IMR-90 (cell line): ENCODE measurements at regions not wholly inside any gene's neighbourhood (a gene's known extent, or its start where the extent isn't known, plus 50 kb on each side); places are given as distances from the start of the nearest gene placed in this dataset.

ENCODE experiments used
- ATAC-seq: fragments of 200-7000 bp; cut with Tn5 transposase; 2 replicates; pipeline ENCODE4 v1.9.1; 2020; ENCODE audit warnings: low read depth, mild to moderate bottlenecking, moderate library complexity
- BruUV-seq: library from RNA; stranded (reverse); fragments of 400-500 nt; replicated peaks from 2 replicates; lab custom pipeline; 2021; lab: Mats Ljungman, UMichigan
- CTCF ChIA-PET: fragments of 300-600 bp; formaldehyde crosslinking; extraction: SDS; loops from one replicate; lab custom pipeline; 2021; ENCODE audit warnings: antibody characterized with exemption; lab: Yijun Ruan, JAX
- POLR2A ChIA-PET: fragments of 300-600 bp; sonication (Branson Sonifier 250); formaldehyde crosslinking; loops from one replicate; lab custom pipeline; 2022; ENCODE audit warnings: antibody characterized with exemption; ENCODE audit not compliant: unreplicated experiment; lab: Charles Lee
- DNase-seq: peaks from one replicate; pipeline ENCODE4 v3.0.0; 2013
- H2AFZ ChIP-seq: replicated peaks from 2 replicates; pipeline ENCODE3; 2013; ENCODE audit warnings: low read length, mild to moderate bottlenecking; ENCODE audit not compliant: poor library complexity
- H2AK5ac ChIP-seq: 2 replicates; pipeline ENCODE4 v1.6.1; 2013; ENCODE audit warnings: low read depth, low read length, inconsistent platforms
- H2AK9ac ChIP-seq: replicated peaks from 2 replicates; pipeline ENCODE3; 2013; ENCODE audit warnings: mild to moderate bottlenecking, low read depth, low read length, moderate library complexity; ENCODE audit not compliant: poor library complexity
- H2BK120ac ChIP-seq: 2 replicates; pipeline ENCODE4 v1.6.1; 2013; ENCODE audit warnings: low read depth, low read length, inconsistent platforms
- H2BK15ac ChIP-seq: 3 replicates; pipeline ENCODE4 v1.6.1; 2013; ENCODE audit warnings: low read depth, low read length, inconsistent platforms
- H2BK20ac ChIP-seq: 2 replicates; pipeline ENCODE4 v1.6.1; 2013; ENCODE audit warnings: low read depth, mild to moderate bottlenecking, inconsistent platforms, low read length, moderate library complexity
- H2BK5ac ChIP-seq: 2 replicates; pipeline ENCODE4 v1.6.1; 2013; ENCODE audit warnings: mild to moderate bottlenecking, low read depth, low read length, inconsistent platforms; ENCODE audit not compliant: poor library complexity, severe bottlenecking
- H3K14ac ChIP-seq: replicated peaks from 2 replicates; pipeline ENCODE4 v1.6.1; 2013; ENCODE audit warnings: low read depth, low read length, inconsistent platforms
- H3K18ac ChIP-seq: 2 replicates; pipeline ENCODE4 v1.6.1; 2013; ENCODE audit warnings: low read depth, low read length, control low read depth
- H3K23ac ChIP-seq: 2 replicates; pipeline ENCODE4 v1.6.1; 2013; ENCODE audit warnings: low read depth, low read length, inconsistent platforms
- H3K27ac ChIP-seq: 2 replicates; pipeline ENCODE4 v1.5.1; 2013; ENCODE audit warnings: mild to moderate bottlenecking, control low read depth, low read length; ENCODE audit not compliant: insufficient read depth
- H3K27me3 ChIP-seq: 2 replicates; pipeline ENCODE4 v1.6.1; 2013; ENCODE audit warnings: low read length; ENCODE audit not compliant: control insufficient read depth, insufficient read depth
- H3K36me3 ChIP-seq: 2 replicates; pipeline ENCODE4 v1.6.1; 2013; ENCODE audit warnings: low read length, mixed read lengths; ENCODE audit not compliant: control insufficient read depth, insufficient read depth
- H3K4ac ChIP-seq: 2 replicates; pipeline ENCODE4 v1.6.1; 2013; ENCODE audit warnings: low read depth, low read length, inconsistent platforms
- H3K4me1 ChIP-seq: 2 replicates; pipeline ENCODE4 v1.6.1; 2013; ENCODE audit warnings: low read length, mixed read lengths; ENCODE audit not compliant: control insufficient read depth, insufficient read depth
- H3K4me2 ChIP-seq: 2 replicates; pipeline ENCODE4 v1.6.1; 2013; ENCODE audit warnings: low read depth, mild to moderate bottlenecking, control low read depth, low read length, moderate library complexity
- H3K4me3 ChIP-seq: 2 replicates; pipeline ENCODE4 v1.5.1; 2013; ENCODE audit warnings: low read depth, mild to moderate bottlenecking, control low read depth, low read length, moderate library complexity; ENCODE audit not compliant: insufficient read depth
- H3K56ac ChIP-seq: 2 replicates; pipeline ENCODE4 v1.6.1; 2013; ENCODE audit warnings: low read length, inconsistent platforms; ENCODE audit not compliant: insufficient read depth; ENCODE audit errors: extremely low read depth
- H3K79me1 ChIP-seq, 2 experiments: 2 replicates each; pipeline ENCODE4 v1.6.1; 2013; ENCODE audit warnings: low read length in 2 of 2, inconsistent platforms in 1 of 2, low read depth in 1 of 2
- H3K9ac ChIP-seq: 2 replicates; pipeline ENCODE4 v1.6.1; 2013; ENCODE audit warnings: low read depth, low read length, control low read depth
- H3K9me1 ChIP-seq: 2 replicates; pipeline ENCODE4 v1.6.1; 2013; ENCODE audit warnings: low read length, inconsistent platforms; ENCODE audit not compliant: insufficient read depth
- H3K9me3 ChIP-seq: 2 replicates; pipeline ENCODE4 v1.6.1; 2013; ENCODE audit warnings: low read length; ENCODE audit not compliant: control insufficient read depth, insufficient read depth
- H4K20me1 ChIP-seq: 2 replicates; pipeline ENCODE4 v1.6.1; 2013; ENCODE audit warnings: low read length, inconsistent platforms; ENCODE audit not compliant: insufficient read depth
- H4K5ac ChIP-seq: 2 replicates; pipeline ENCODE4 v1.6.1; 2013; ENCODE audit warnings: mild to moderate bottlenecking, low read depth, low read length, control low read depth
- H4K8ac ChIP-seq, 2 experiments: 2 replicates each; pipeline ENCODE4 v1.6.1; 2013; ENCODE audit warnings: low read depth in 2 of 2, low read length in 2 of 2, control low read depth in 1 of 2, inconsistent platforms in 1 of 2
- H4K91ac ChIP-seq: 2 replicates; pipeline ENCODE4 v1.6.1; 2013; ENCODE audit warnings: low read depth, low read length, inconsistent platforms; ENCODE audit not compliant: insufficient read depth
- BHLHE40 ChIP-seq: fragments of 150-350 bp; IDR thresholded peaks from 2 replicates; pipeline ENCODE4 v1.6.1; 2016; ENCODE audit warnings: mild to moderate bottlenecking, low read depth, low read length
- CEBPB ChIP-seq: IDR thresholded peaks from 2 replicates; pipeline ENCODE4 v1.6.1; 2012; ENCODE audit warnings: low read depth, low read length, improper control_type of control experiment
- CHD1 ChIP-seq: IDR thresholded peaks from 2 replicates; pipeline ENCODE4 v1.6.1; 2012; ENCODE audit warnings: low read depth, low read length, improper control_type of control experiment
- FOS ChIP-seq: fragments of 150-350 bp; IDR thresholded peaks from 2 replicates; pipeline ENCODE4 v1.6.1; 2016; ENCODE audit warnings: low read depth, low read length
- MAFK ChIP-seq: IDR thresholded peaks from 2 replicates; pipeline ENCODE4 v1.6.1; 2012; ENCODE audit warnings: low read depth, low read length, improper control_type of control experiment
- MAZ ChIP-seq: IDR thresholded peaks from 2 replicates; pipeline ENCODE4 v1.6.1; 2012; ENCODE audit warnings: low read depth, mild to moderate bottlenecking, low read length, improper control_type of control experiment, moderate library complexity, borderline replicate concordance
- MXI1 ChIP-seq: IDR thresholded peaks from 2 replicates; pipeline ENCODE4 v1.6.1; 2012; ENCODE audit warnings: low read depth, mild to moderate bottlenecking, low read length, moderate library complexity, borderline replicate concordance
- NFE2L2 ChIP-seq: fragments of 150-350 bp; IDR thresholded peaks from 2 replicates; pipeline ENCODE4 v1.6.1; 2016; ENCODE audit warnings: low read depth, mild to moderate bottlenecking, low read length
- POLR2A ChIP-seq: IDR thresholded peaks from 2 replicates; pipeline ENCODE4 v1.6.1; 2012; ENCODE audit warnings: mild to moderate bottlenecking, low read depth, low read length
- RAD21 ChIP-seq: IDR thresholded peaks from 2 replicates; pipeline ENCODE4 v1.6.1; 2012; ENCODE audit warnings: low read length, improper control_type of control experiment
- RCOR1 ChIP-seq: IDR thresholded peaks from 2 replicates; pipeline ENCODE4 v1.6.1; 2012; ENCODE audit warnings: mild to moderate bottlenecking, low read length, improper control_type of control experiment; ENCODE audit not compliant: insufficient replicate concordance
- RFX5 ChIP-seq: IDR thresholded peaks from 2 replicates; pipeline ENCODE4 v1.8.0; 2012; ENCODE audit warnings: low read depth, mild to moderate bottlenecking, low read length, moderate library complexity
- SMC3 ChIP-seq: fragments of 150-350 bp; IDR thresholded peaks from 2 replicates; pipeline ENCODE4 v1.6.1; 2016; ENCODE audit warnings: low read depth, mild to moderate bottlenecking, antibody characterized with exemption, low read length, moderate library complexity
- WGBS, 2 experiments: methylation state at CpG; one replicate each; pipeline versions ENCODE4 v1.1.5 to v1.1.7; 2013; ENCODE audit warnings: missing lambda C conversion rate in 2 of 2; ENCODE audit not compliant: insufficient read length in 1 of 2; ENCODE audit errors: extremely low coverage in 2 of 2; 5-methylcytosine and 5-hydroxymethylcytosine counted together
- dilution Hi-C: fragments of 300-500 bp; cut with HindIII; formaldehyde crosslinking; loops from one replicate; pipeline ENCODE4 v1.14.3; 2018; ENCODE audit warnings: low sequenced_read_pairs; ENCODE audit not compliant: unreplicated experiment
- in situ Hi-C: fragments of 300-500 bp; cut with MboI; formaldehyde crosslinking; loops from 3 replicates; pipeline ENCODE4 v1.14.3; 2019; ENCODE audit warnings: low sequenced_read_pairs, inconsistent platforms, mixed read lengths
- intact Hi-C: fragments of 100-400 bp; cut with micrococcal nuclease; formaldehyde crosslinking; loops from 2 replicates; pipeline ENCODE4 v1.10.0; 2022
- TF ChIP-seq, protein P1 (sequence below): fragments of 150-350 bp; IDR thresholded peaks from 2 replicates; pipeline ENCODE4 v1.6.1; 2016; ENCODE audit warnings: low read depth, mild to moderate bottlenecking, low read length, moderate library complexity, borderline replicate concordance
- TF ChIP-seq, protein P2 (sequence below): conservative IDR thresholded peaks from 2 replicates; pipeline ENCODE4 v1.5.1; 2012; ENCODE audit warnings: mild to moderate bottlenecking, low read depth, low read length, improper control_type of control experiment
- TF ChIP-seq, protein P3 (sequence below): fragments of 150-350 bp; IDR thresholded peaks from 2 replicates; pipeline ENCODE4 v1.6.1; 2017; ENCODE audit warnings: mild to moderate bottlenecking, antibody characterized with exemption, low read length, low read depth

DNA sequence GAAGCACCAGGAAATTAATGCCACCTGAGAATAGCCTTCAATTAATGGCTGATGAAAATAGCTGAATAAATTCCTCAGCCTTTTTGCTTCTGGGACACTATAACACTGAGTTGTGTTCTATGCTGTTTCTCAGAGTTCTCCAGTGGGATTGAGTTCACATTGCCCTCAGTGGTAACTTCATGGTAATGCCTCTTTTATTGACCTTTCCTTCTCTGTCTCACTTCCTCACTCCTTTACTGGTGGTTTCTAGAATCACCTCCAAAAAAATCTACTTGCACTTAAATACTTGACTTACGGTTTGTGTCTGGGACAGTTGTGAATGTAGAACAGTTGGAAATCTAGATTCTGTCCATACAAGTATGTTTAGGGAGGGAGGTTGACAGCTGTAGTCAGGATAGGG, 293.7 kb downstream of the PPP1R2C start:
- no peak overlapping the region for H2BK120ac ChIP-seq
- ChIA-PET POLR2A (no interaction called here), CTCF (no interaction called here)
- H3K9ac ChIP-seq = no peak overlapping the region
- H3K4ac ChIP-seq = no peak overlapping the region
- in situ Hi-C loops (no loop called here), intact Hi-C loops (no loop called here), dilution Hi-C loops (no loop called here)
- no peak for DNase-seq
- H3K27me3 ChIP-seq = no peaks in the 10 kb centered on the region
- ATAC-seq = no peak
- H4K20me1 ChIP-seq = no peaks in the 10 kb centered on the region
- H2BK5ac ChIP-seq = no peak overlapping the region
- H3K9me3 ChIP-seq = no peaks in the 10 kb centered on the region
- no TSS peak for BruUV-seq
- no peaks in the 10 kb centered on the region for H3K9me1 ChIP-seq
- H3K4me3 ChIP-seq = no peak overlapping the region
- no peak overlapping the region for H2BK20ac ChIP-seq
- H3K4me2 ChIP-seq = no peak overlapping the region
- no peak overlapping the region for H2AFZ ChIP-seq
- WGBS, 2 experiments = no CpG with 5 or more reads among the region's 1 CpG
- TF ChIP-seq, protein P1, sequence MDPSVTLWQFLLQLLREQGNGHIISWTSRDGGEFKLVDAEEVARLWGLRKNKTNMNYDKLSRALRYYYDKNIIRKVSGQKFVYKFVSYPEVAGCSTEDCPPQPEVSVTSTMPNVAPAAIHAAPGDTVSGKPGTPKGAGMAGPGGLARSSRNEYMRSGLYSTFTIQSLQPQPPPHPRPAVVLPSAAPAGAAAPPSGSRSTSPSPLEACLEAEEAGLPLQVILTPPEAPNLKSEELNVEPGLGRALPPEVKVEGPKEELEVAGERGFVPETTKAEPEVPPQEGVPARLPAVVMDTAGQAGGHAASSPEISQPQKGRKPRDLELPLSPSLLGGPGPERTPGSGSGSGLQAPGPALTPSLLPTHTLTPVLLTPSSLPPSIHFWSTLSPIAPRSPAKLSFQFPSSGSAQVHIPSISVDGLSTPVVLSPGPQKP = no peak
- TF ChIP-seq BHLHE40 (no peak), NFE2L2 (no peak), RAD21 (no peak), MAFK (no peak), CHD1 (no peak), RFX5 (no peak), POLR2A (no peak), MAZ (no peak), CEBPB (no peak), RCOR1 (no peak), MXI1 (no peak), FOS (no peak), SMC3 (no peak)
- TF ChIP-seq, protein P2, sequence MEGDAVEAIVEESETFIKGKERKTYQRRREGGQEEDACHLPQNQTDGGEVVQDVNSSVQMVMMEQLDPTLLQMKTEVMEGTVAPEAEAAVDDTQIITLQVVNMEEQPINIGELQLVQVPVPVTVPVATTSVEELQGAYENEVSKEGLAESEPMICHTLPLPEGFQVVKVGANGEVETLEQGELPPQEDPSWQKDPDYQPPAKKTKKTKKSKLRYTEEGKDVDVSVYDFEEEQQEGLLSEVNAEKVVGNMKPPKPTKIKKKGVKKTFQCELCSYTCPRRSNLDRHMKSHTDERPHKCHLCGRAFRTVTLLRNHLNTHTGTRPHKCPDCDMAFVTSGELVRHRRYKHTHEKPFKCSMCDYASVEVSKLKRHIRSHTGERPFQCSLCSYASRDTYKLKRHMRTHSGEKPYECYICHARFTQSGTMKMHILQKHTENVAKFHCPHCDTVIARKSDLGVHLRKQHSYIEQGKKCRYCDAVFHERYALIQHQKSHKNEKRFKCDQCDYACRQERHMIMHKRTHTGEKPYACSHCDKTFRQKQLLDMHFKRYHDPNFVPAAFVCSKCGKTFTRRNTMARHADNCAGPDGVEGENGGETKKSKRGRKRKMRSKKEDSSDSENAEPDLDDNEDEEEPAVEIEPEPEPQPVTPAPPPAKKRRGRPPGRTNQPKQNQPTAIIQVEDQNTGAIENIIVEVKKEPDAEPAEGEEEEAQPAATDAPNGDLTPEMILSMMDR = no peak
- TF ChIP-seq, protein P3, sequence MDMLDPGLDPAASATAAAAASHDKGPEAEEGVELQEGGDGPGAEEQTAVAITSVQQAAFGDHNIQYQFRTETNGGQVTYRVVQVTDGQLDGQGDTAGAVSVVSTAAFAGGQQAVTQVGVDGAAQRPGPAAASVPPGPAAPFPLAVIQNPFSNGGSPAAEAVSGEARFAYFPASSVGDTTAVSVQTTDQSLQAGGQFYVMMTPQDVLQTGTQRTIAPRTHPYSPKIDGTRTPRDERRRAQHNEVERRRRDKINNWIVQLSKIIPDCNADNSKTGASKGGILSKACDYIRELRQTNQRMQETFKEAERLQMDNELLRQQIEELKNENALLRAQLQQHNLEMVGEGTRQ = no peak
- H2AK5ac ChIP-seq = no peak overlapping the region
- H3K18ac ChIP-seq = no peak overlapping the region
- H3K36me3 ChIP-seq = no peaks in the 10 kb centered on the region
- no peak overlapping the region for H2AK9ac ChIP-seq
- no peak overlapping the region for H3K27ac ChIP-seq
- no peak overlapping the region for H4K5ac ChIP-seq
- H3K23ac ChIP-seq = no peak overlapping the region
- no peak overlapping the region for H2BK15ac ChIP-seq
- H3K14ac ChIP-seq = no peak overlapping the region
- no peaks in the 10 kb centered on the region for H3K4me1 ChIP-seq
- no peaks in the 10 kb centered on the region for H3K79me1 ChIP-seq
- H4K8ac ChIP-seq = no peak overlapping the region
- H4K91ac ChIP-seq = no peak overlapping the region
- H3K56ac ChIP-seq = no peak overlapping the region
